Central memory CD4-positive, alpha-beta T cell (primary cell): ENCODE measurements at regions not wholly inside any gene's neighbourhood (a gene's known extent, or its start where the extent isn't known, plus 50 kb on each side); places are given as distances from the start of the nearest gene placed in this dataset.
A peak's percentile ranks its signal among the peaks of the same experiment; 100 is the strongest.

Experiments
- DNase-seq: peaks from one replicate; pipeline ENCODE4 v3.0.0; 2022

DNA sequence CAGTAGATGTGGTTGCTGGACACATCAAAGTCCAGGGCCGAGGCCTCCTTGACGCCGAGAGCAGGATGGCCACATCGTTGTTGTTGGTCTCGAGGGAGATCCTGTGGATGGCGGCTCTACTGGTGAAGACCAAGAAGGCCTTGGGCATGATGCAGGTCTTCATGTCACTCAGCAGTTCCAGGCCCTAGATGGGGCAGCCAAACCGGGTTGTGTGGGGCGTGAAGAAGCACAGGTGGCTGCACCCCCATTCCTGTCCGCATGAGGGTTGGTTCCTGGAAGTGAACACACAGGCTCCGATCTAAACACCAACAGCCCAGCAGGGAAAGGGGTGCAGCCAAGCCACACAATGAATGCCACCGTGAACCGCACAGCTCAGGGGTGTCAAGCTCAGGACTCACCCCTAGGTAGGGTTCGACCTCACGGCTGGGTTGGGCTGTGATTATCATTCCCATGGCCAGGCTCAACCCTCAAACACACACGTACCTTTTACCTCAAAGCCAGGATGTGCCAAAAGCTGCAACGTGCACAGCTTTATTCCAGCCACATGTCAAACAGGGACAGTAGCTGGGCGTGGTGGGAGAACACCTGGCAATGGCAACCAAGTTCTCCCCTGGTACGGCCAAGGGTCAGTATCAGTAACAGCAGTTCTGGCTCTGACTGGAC lies 132.3 kb downstream of the CRYBB2 start:
- DNase-seq = no peak

DNA sequence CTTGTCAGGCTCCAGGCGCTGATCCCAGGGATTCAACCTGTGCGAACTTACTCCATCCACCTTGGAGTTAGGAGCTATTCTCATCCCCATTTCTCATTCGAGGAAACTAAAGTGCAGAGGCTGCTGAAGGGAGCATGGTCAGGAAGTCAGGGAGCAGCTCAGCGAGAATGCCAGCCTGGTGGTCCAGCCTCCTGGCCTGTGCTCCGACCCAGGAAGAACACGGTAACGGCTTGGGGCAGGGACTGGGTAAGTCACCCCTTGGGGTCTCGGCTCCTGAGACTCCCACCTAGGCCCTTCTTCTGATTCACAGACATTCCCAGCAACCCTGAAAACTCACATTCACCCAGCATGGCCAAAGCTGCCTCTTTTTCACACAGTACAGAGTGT lies 132.8 kb downstream of the CRYBB2 start:
- DNase-seq = no peak

DNA sequence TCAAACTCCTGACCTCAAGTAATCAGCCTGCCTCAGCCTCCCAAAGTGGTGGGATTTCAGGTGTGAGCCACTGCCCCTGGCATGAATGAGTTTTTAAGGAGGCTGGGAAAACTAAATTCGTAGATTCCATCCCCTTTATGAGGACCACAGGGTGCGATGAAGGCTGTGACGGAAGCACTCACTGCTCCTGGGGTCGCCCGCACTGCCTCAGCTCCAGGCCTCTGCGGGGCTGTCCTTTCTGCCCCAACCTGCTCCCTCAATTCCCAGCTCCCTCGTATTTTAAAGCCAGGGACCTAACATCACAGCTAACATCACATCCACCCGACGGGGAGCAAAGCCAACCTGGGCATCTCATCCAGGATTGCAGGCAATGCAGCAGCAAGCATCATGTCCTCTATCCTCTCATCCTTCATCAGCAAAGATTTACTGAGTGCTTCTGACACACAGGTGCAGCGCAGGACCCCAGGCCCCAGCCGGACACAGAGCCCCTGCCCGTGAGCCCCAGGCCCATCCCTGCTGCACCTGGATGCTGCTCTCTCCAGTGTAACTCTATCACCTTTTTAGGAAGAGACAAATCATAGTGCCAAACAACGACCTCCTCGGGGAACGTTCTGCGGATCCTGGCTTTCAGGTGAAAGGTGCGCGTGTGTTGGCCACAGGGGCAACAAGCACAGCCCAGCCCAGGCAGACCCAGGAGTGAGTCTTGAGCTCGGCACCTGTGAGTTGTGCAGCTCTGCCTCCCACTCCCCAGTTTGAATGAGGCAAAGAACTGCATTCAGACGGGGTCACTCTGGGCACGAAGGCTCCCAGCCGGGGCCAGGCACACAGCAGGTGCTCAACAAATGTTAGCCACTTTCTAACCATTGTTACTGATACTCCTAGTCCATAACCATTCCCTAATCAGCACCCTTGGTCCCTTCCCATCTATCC lies 134.3 kb downstream of the CRYBB2 start:
- DNase-seq = no peak

DNA sequence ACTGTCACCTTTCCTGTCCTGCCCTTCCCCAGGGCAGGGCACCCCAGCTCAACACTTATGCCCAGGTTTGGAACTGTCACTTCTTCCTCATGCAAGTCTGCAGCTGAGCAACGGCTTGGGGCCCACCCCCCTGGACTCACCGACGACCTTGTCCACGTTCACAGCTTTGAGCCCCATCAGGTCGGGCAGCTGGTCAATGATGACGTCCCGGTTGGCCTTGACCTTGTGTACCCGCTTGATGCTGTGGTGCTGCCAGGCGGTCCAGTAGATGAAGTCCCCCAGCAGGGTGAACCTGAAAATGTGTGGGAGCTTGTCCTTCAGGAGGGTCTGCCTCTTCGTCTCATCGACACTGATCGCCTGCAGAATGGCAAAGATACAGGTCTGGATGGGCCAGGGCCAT lies 135.0 kb downstream of the CRYBB2 start:
- DNase-seq = no peak

DNA sequence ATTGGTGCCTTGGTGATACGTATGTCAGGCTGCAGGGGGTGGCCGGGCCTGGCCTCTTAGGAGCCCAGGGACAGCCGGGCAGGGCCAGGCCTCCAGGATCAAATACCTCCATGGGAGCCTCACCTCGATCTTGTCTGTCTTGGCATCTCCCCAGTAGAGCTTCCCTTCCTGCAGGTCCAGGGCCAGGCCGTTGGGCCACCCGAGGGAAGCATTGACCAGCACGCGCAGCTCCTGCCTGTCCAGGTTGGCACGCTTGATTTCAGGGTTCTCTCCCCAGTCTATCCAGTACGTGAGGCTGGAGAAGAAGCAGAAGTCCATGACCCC lies 137.7 kb downstream of the CRYBB2 start:
- no peak for DNase-seq

DNA sequence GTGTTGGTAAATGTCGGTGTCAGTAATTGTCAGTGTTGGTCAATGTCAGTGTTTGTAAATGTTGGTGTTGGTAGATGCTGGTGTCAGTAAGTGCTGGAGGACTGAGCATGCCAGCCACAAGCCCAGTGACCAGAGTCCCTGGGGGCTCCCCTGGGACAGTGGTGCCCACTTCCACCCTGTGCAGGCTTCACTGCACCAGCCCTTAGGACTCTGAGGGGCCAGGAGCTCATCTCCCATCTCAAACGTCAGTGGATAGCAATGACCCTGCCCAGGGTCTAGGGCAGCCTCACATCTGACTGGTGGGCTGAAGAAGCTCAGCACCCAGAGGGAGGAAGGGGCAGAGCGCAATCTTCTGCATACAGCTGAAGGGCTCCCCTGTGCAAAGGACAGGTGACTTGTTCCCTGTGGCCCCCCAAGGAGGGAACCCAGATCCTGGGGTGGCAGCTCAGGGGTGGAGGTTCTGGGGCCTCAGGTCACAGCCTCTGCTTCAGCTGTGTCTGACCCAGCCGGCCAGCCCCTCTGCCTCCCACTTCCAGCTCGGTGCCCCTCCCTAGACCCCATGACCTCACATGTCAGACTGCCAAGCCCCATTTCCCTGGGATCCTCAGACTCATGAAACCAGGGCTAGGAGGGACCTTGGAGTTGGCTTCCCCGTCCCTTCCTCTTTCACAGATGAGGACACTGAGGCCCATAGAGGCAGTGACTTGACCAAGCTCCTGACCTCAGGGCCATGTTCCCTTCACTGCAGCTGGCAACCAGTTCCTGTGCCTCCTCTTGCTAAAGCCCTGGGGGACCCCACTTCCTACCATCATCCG lies 138.4 kb downstream of the CRYBB2 start:
- no peak for DNase-seq

DNA sequence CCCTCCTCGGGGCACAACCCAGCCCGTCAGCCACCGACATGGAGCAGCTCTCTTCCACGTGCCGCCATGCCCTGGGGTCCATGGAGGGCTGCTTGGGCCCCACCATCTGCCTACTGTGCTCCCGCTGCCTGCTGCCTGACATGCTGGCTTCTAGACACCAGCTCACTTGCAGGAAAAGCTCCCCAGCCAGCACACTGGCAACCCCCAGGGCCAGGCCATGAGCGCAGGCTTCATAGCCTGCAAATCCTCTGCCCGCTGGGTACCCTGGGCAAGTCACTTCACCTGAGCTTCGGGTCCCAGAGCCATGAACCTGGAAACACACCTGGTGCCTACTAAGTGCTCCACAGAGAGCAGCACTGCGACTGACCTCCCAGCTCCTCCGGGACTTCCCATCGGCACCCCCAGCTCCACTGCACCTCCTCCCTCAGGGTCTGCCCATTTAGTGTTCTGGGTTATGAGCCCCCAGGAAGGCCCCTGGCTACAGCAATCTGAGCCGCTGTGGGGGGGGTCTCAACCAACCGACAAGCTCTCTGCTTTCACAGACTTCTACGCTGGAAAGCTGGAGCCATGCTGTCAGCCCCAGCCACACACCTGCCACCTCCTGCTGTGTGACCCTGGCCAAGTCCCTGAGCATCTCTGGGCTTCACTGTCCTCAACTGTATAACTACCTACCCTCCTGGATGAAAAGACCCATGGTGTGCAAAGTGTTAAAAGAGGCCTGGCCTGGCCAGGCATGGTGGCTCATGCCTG lies 139.2 kb downstream of the CRYBB2 start:
- DNase-seq = no peak

DNA sequence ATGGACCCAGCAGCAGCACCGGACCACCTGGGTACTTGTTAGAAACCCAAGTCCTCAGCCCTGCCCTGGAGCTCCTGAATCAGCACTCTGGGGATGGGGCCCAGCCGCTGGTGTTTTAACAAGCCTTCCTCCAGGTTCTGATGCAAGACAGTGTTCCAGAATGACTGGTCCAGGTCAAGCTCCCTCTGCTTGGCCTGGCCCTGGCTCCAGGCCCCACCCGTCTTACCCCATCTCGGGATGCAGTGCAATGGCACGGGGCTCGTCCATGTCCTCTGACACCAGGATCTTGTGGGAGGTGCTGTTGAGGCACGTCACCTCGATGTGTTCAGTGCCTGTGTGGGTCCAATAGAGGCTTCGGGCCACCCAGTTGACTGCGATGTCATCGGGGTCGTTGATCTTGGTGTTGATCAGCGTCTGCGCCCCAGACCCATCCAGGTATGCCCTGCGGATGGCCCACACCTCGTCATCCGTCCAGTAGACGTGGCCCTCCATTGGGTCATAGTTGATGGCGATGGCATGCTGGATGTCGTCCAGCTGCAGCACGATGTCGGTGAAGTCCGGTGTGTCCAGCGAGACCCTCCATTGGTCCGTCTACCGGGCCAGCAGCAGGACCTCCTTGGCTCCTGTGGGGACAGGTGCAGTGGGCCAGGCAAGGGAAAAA lies 140.3 kb downstream of the CRYBB2 start:
- DNase-seq = no peak

DNA sequence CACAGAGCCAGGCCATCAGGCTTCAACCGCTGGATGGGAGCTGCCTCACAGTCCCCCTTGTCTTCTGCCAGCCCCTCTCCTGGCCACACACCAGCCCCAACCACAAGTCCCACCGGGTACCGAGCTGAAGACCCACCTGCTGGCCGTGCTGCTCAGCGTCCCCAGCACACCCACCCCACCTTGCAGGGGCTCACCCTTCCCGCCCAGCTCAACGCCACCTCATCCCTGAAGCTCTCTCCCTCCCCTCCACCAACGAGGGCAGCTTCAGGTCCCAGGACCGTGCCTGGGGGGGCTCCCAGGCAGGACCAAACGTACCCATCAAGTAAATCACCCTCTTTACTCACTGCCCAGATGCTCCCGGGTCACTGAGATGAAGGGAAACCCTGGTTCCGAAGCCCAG lies 141.0 kb downstream of the CRYBB2 start:
- no peak for DNase-seq

DNA sequence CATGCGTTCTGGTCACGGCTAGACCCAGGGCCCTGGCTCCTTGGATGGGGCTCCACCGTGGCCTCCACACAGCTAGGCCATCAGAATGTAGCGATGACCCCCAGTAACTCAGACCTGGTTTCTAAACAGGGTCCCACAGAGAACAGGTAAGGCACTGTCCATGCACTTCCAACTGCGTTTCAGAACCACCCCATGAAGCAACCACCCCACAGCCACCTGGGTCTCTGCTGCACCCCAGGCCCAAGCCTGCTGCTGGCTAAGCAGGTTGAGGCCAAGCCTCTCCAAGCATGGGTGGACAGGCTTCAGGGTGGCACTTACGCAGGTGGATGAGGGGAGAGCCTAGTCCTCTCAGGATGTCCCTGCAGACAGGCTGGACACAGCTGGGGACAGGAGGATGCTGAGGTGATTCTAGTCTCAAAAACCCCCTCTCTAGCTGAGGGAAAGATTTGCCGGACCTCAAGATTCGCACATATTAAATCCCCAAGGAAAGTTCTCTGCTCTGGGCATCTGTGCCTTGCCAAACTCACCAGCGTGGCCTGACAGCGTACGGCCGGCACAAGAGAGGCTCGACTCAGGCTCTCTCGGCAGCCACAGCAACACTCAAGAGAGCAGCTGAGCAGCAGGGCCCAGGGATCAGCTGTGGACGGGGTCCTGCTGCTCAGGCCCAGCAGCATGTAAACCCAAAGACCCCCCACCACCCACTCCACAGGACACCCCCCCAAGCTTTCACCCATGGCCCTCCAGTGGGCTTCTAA lies 141.6 kb downstream of the CRYBB2 start:
- DNase-seq = no peak

DNA sequence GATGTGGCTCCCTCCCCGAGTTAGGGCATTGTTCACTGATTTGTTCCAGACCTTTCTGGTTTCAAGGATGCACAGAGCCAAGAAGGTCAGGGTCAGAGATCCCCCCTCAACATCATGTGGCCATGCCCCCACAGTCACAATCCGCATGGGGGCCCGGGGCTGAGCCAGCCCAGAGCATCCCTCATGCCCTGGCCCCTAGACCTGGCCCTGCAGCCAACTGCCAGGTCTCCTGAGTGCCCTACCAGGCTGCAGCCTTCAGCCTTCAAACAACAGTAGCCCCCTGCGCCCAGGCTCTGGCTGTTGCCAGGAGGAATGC lies 142.4 kb downstream of the CRYBB2 start:
- DNase-seq = no peak

DNA sequence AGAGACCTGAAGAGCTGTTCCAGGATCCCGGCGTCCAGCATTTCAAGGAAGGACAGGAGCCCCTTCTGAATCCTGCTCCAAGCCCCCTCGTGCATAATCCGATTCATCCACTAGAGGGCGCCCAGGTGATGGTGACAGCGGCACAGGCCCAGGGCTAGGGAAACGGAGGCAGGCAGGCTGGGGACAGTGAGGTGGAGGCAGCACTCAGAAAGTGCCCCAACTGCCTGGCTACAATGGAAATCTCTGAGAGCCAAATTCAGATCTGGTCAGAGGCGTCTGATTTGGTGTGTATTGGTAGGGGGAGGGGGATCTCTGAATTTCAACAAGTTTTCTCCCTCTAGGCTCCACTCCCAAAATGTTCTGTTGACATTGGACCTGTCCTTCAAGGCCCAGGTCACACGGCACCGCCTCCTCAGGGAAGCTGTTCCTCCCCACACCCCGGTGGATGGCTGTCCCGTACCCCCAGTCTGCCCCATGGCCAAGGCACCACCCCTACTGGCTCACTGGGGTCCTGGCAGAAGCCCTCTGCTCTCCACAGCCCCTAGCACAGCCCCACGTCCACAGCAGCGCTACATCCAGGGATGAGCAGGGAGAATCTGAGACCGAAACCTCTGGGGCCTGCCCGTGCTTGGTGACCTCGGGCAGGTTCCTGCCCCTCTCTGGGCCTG lies 142.9 kb downstream of the CRYBB2 start:
- peak; percentile 28 for DNase-seq

DNA sequence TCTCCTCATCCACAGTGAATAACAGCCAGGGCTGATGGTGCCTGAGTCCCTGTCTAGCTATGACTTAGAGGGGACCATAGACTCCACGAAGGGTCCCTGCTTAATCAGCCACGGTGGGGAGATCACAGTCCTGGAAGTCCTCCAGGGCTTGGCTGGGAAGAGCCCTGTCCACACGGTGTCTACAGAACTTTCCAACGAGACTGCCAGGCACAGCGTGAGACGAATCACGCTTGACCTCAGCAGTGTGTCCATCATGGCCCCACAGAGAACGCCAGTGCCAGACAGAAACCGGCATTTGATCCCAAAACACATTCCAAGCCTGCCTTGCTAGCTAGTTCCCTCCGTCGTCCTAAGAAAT lies 143.4 kb downstream of the CRYBB2 start:
- DNase-seq = no peak

DNA sequence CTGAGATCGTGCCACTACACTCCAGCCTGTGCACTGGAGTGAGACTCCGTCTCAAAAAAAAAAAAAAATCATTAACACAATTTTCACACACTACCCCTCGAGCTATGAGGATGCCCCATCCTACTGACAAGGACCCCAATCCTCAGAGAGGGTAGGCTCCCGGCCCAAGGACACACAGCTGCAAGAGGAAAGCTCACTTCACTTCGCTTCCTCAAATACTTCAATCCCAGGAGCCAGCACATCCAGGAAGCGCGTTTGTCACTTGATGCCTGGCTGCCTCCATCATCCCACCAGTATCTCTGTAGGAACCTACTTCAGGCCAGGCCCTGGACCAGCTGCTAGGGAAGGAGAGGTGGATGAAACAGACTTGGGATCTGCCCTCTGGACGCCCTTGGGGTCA lies 144.0 kb downstream of the CRYBB2 start:
- no peak for DNase-seq

DNA sequence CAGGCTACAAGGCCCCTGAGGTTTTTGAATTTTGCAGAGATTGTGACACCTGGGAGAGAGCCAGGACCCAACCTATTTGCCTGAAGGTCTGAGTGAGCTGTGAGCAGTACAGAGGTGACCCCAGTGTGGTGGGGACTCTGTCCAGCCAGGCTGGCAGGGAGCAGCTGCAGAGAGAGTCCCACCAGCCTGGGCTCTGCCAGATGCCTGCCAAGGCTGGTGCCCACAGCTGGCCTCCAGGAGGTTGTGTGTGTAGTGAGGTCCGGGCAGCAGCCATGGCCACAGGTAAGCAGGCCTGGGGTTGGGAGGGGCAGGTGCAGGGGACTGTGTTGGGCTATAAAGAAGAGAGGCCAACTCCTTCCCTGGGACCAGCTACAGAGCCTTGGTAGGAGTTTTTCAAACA lies 144.8 kb downstream of the CRYBB2 start:
- DNase-seq = no peak

DNA sequence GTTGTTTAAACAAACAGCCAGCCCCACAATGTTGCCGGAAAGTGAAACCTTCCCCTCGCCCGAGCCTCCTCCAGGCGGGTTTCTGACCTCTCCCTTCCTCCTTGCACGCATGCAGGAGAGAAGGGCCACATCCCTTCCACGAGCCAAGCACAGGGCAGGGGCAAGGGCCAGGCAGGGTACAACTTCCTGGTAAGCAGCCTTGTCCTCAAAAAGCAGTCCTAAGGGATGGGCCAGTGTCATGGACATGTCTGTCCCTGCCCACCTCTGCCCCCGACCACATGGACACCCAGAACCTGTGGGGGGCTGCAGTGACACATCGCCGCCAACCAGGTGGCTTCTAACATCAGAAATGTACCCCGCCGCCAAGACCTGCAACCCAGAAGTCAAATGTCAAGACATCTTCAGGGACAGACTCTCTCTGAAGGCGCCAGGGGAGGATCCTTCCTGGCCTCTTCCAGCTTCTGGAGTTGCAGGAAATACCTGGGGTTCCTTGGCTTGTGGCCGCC lies 145.3 kb downstream of the CRYBB2 start:
- no peak for DNase-seq

DNA sequence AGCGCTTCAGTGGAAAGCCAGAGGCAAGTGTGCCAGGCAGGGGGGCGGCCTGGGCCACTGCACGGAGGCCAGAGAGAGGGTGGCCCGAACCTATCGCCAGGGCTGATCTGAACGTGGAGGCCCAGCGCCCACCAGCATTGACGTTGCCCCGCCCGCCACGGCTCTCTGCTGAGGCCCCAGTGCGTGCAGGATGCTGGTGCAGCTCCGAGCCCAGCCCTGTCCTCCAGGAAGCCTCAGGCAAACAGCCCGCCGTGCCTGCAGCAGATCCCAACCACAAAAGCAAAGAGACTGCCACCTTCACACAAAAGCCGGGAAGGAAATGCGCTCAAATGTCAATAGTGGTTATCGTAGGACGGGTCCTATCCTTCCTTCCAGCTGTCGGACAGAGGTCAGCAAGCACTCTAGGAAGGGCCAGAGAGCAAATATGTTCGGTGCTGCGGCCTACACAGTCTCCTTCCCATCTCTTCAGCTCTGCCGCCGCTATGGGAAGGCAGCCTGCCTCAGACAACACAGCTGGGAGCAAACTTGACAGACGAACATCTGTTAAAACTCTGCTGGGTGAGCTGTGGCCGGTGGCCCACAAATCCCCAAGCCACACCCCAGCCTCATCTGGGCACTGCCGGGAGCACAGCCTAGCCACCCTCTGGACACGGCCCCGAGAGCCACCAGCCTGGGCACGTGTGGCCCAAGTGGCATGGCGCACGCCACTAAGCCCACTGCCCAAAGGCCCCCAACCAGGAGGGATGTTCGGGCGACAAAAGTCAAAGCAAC lies 146.2 kb downstream of the CRYBB2 start:
- no peak for DNase-seq

DNA sequence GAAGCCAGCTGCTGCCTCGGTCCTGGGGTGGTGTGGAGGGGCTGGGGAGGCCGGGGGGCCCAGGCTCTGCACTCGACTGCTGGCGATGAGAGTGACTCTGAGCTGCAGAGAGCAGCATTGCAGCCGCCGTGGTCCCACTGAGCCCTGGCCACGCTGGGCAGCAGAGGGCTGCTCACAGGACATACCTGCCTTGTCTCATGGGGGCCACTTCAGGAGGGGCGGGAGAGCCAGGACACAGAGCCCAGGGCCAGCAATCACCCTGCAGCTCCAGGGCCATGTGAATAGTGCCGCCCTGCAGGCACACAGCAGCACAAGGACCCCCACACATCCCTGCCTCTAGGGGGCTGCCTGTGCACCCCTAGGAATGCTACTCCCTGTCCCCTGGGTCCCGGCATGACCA lies 147.0 kb downstream of the CRYBB2 start:
- DNase-seq = no peak

DNA sequence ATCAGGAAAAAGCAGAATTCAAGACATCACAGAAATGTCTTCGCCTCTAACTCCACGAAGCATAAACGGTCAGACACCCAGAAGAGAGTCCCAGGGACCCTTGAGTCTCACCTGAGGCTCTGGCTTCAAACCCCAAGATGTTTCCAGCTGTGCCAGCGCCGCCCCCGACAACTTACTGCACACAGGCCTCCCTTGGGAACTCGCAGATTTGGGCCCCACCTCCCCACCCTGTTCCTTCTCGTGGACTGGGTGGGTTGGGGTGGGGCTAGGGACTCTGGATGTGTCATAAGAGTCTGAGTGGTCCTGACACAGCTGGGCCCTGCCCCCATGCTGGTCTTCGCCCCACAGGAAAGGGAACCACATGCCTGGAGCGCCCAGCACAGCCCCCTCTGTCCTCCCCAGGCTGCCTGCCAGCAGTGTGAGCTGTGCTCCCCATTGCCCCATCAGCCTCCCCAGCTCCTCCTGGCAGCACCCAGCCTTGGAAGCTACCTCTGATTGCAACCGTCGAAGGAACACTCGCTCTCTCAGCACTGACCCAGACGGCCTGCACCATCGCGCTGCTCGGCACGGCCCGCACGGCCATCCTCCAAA lies 147.5 kb downstream of the CRYBB2 start:
- no peak for DNase-seq

DNA sequence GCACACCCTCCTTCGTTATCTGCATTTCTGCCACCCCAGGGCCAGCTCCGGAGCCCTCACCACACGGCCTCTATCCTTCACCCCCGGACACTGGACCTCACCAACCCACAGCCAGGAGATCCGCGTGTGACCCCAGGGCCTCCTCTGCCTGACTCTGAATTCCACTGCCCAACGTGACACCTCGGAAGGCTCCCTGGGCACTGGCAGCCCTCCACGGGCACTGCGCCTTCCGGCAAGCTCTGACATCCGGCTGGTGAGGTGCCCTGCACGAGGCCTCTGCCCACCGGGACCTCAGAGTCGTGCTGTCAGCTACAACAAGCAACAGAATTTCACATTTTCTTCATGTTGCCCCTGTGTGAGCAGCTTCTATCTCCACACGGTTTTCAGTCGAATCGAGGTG lies 148.3 kb downstream of the CRYBB2 start:
- DNase-seq = no peak
